ENCODE measurements at regions not wholly inside any gene's neighbourhood (a gene's known extent, or its start where the extent isn't known, plus 50 kb on each side); places are given as distances from the start of the nearest gene placed in this dataset.

- TF ChIP-seq ZNF776 (CRISPR knock-in tag; IDR thresholded peaks at IDR 0.05) (no peak), TCF7L2 (IDR thresholded peaks at IDR 0.05; ENCODE audit: low read depth, low read length) (no peak), ZFX (CRISPR knock-in tag; IDR thresholded peaks at IDR 0.05; ENCODE audit: low read depth) (no peak), POLR2A (IDR thresholded peaks at IDR 0.05; ENCODE audit: insufficient read depth in 1 of 2, low read depth in 2 of 2, low read length in 2 of 2) (no peak), PBX2 (CRISPR knock-in tag; IDR thresholded peaks at IDR 0.05) (no peak), KMT2A (CRISPR knock-in tag; IDR thresholded peaks at IDR 0.05) (no peak), KIAA2018 (CRISPR knock-in tag; IDR thresholded peaks at IDR 0.05; ENCODE audit: borderline replicate concordance) (no peak), RERE (CRISPR knock-in tag; IDR thresholded peaks at IDR 0.05; ENCODE audit: low read depth) (no peak), ZBED4 (CRISPR knock-in tag; IDR thresholded peaks at IDR 0.05; ENCODE audit: borderline replicate concordance) (no peak), GLMP (CRISPR knock-in tag; IDR thresholded peaks at IDR 0.05; ENCODE audit: borderline replicate concordance) (no peak)
- TF ChIP-seq, protein P1, sequence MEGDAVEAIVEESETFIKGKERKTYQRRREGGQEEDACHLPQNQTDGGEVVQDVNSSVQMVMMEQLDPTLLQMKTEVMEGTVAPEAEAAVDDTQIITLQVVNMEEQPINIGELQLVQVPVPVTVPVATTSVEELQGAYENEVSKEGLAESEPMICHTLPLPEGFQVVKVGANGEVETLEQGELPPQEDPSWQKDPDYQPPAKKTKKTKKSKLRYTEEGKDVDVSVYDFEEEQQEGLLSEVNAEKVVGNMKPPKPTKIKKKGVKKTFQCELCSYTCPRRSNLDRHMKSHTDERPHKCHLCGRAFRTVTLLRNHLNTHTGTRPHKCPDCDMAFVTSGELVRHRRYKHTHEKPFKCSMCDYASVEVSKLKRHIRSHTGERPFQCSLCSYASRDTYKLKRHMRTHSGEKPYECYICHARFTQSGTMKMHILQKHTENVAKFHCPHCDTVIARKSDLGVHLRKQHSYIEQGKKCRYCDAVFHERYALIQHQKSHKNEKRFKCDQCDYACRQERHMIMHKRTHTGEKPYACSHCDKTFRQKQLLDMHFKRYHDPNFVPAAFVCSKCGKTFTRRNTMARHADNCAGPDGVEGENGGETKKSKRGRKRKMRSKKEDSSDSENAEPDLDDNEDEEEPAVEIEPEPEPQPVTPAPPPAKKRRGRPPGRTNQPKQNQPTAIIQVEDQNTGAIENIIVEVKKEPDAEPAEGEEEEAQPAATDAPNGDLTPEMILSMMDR (CRISPR knock-in tag; IDR thresholded peaks at IDR 0.05): no peak
These were observed 62.7 kb upstream of the RUNX3 start for GRCh38 chr1:24992761-24993211.

Measured in HepG2 (cell line).